M059J (cell line): ENCODE measurements at regions not wholly inside any gene's neighbourhood (a gene's known extent, or its start where the extent isn't known, plus 50 kb on each side); places are given as distances from the start of the nearest gene placed in this dataset.
"Not testable (repeated sequence)": the region's sequence is repeated elsewhere in the genome, so short reads cannot be mapped to it uniquely, and the experiment has no call there.

Experiments
- DNase-seq: peaks from one replicate; pipeline ENCODE4 v3.0.0-alpha.2; 2012; ENCODE audit warnings: low read depth

GRCh38 chr5:61215996-61216395 is 53.7 kb upstream of the SMIM15 start:
- no peak for DNase-seq

GRCh38 chr5:61216741-61217140 is 54.5 kb upstream of the SMIM15 start:
- no peak for DNase-seq

GRCh38 chr5:61217214-61217613 is 54.9 kb upstream of the SMIM15 start:
- no peak for DNase-seq

GRCh38 chr5:61228229-61228628 is 66.0 kb upstream of the SMIM15 start:
- peak; percentile 38 for DNase-seq

- DNase-seq, result peak; percentile 89
Measured at GRCh38 chr5:61228691-61229280, 66.5 kb upstream of the SMIM15 start.

GRCh38 chr5:61229416-61229815 is 67.1 kb upstream of the SMIM15 start:
- DNase-seq, result no peak

- DNase-seq, result no peak
Measured at GRCh38 chr5:61230492-61230891, 68.2 kb upstream of the SMIM15 start.

GRCh38 chr5:61231813-61232212 is 69.5 kb upstream of the SMIM15 start:
- no peak for DNase-seq

GRCh38 chr5:61232490-61233050 is 70.3 kb upstream of the SMIM15 start:
- peak; percentile 14 for DNase-seq

GRCh38 chr5:61234019-61234418 is 71.8 kb upstream of the SMIM15 start:
- DNase-seq, result no peak

- not testable (repeated sequence) for DNase-seq
Measured at GRCh38 chr5:61236715-61237114, 74.4 kb upstream of the SMIM15 start.

GRCh38 chr5:61245486-61245885 is 83.2 kb upstream of the SMIM15 start:
- DNase-seq, result peak; percentile 58

- DNase-seq, result no peak
Measured at GRCh38 chr5:61245936-61246335, 83.7 kb upstream of the SMIM15 start.

- no peak for DNase-seq
Measured at GRCh38 chr5:61246768-61247307, 84.6 kb upstream of the SMIM15 start.

GRCh38 chr5:61251874-61252642 is 80.0 kb upstream of the ZSWIM6 start:
- DNase-seq, result peak; percentile 28

- DNase-seq, result no peak
Measured at GRCh38 chr5:61252643-61252925, 79.5 kb upstream of the ZSWIM6 start.

- DNase-seq, result no peak
Measured at GRCh38 chr5:61253547-61253946, 78.5 kb upstream of the ZSWIM6 start.

GRCh38 chr5:61254969-61255555 is 77.0 kb upstream of the ZSWIM6 start:
- DNase-seq, result peak; percentile 92

GRCh38 chr5:61256474-61256873 is 75.6 kb upstream of the ZSWIM6 start:
- DNase-seq, result peak; percentile 75

- DNase-seq, result no peak
Measured at GRCh38 chr5:61257421-61257820, 74.6 kb upstream of the ZSWIM6 start.

- DNase-seq, result no peak
Measured at GRCh38 chr5:61261136-61261535, 70.9 kb upstream of the ZSWIM6 start.

- DNase-seq, result no peak
Measured at GRCh38 chr5:61262080-61262479, 70.0 kb upstream of the ZSWIM6 start.

- DNase-seq, result no peak
Measured at GRCh38 chr5:61263072-61263471, 69.0 kb upstream of the ZSWIM6 start.
